ENCODE measurements at regions not wholly inside any gene's neighbourhood (a gene's known extent, or its start where the extent isn't known, plus 50 kb on each side); places are given as distances from the start of the nearest gene placed in this dataset.

- intact Hi-C loops (cut with micrococcal nuclease) = no loop called here
- ChIA-PET CTCF (no interaction called here), RAD21 (ENCODE audit: low non-redundant PET in 1 of 2, low total read pairs in 2 of 2, uncharacterized antibody in 2 of 2, unreplicated experiment in 2 of 2) (no interaction called here), POLR2A (no interaction called here)
- Histone ChIP-seq H3K9me3 (ENCODE audit: control insufficient read depth in 1 of 2, insufficient read depth in 1 of 2, low read depth in 1 of 2, low read length in 2 of 2) (no peaks in the 10 kb centered on the region), H3K79me2 (ENCODE audit: insufficient read depth, low read length) (no peaks in the 10 kb centered on the region), H3K27ac (ENCODE audit: low read depth, low read length) (no peak overlapping the region), H3K27me3 (ENCODE audit: insufficient read depth, low read length) (no peaks in the 10 kb centered on the region), H3K4me1 (ENCODE audit: control insufficient read depth in 1 of 2, insufficient read depth in 2 of 2, low read length in 2 of 2) (no peaks in the 10 kb centered on the region), H3K4me2 (ENCODE audit: low read length) (no peak overlapping the region), H4K20me1 (ENCODE audit: insufficient read depth) (no peaks in the 10 kb centered on the region), H3K4me3 (replicated peaks in 1 of 2; ENCODE audit: low read depth in 1 of 2, low read length in 2 of 2) (no peak overlapping the region), H2AFZ (ENCODE audit: low read depth, low read length, poor library complexity, severe bottlenecking) (no peak overlapping the region), H3K9me2 (ENCODE audit: insufficient read depth) (no peaks in the 10 kb centered on the region), H3K36me3 (ENCODE audit: control insufficient read depth in 1 of 2, insufficient read depth in 2 of 2, low read length in 2 of 2) (no peaks in the 10 kb centered on the region), H3K9ac (ENCODE audit: low read length) (no peak overlapping the region)
- ATAC-seq (no peak), DNase-seq (ENCODE audit: low read depth, low spot score) (no peak)
- TF ChIP-seq, protein P1, sequence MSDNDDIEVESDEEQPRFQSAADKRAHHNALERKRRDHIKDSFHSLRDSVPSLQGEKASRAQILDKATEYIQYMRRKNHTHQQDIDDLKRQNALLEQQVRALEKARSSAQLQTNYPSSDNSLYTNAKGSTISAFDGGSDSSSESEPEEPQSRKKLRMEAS (IDR thresholded peaks at IDR 0.05) = no peak
- TF ChIP-seq EZH2 (IDR thresholded peaks at IDR 0.05) (no peak), SIN3A (IDR thresholded peaks at IDR 0.05; ENCODE audit: low read depth) (no peak), ATF3 (IDR thresholded peaks at IDR 0.05) (no peak), FOSL1 (IDR thresholded peaks at IDR 0.05; ENCODE audit: low read depth) (no peak), ZBTB33 (IDR thresholded peaks at IDR 0.05; ENCODE audit: extremely low read depth, insufficient replicate concordance, low read length) (no peak), CEBPB (IDR thresholded peaks at IDR 0.05; ENCODE audit: low read depth) (no peak), POLR2A (IDR thresholded peaks at IDR 0.05; ENCODE audit: borderline replicate concordance, extremely low read depth, insufficient read depth, insufficient read length) (no peak), REST (IDR thresholded peaks at IDR 0.05; ENCODE audit: low read depth) (no peak), ZFX (IDR thresholded peaks at IDR 0.05) (no peak), EZH2phosphoT487 (IDR thresholded peaks at IDR 0.05; ENCODE audit: borderline replicate concordance) (no peak), POLR2AphosphoS5 (IDR thresholded peaks at IDR 0.05; ENCODE audit: low read depth, low read length) (no peak), ELF1 (IDR thresholded peaks at IDR 0.05; ENCODE audit: borderline replicate concordance, low read depth) (no peak), ZNF274 (IDR thresholded peaks at IDR 0.05; ENCODE audit: low read depth, low read length) (no peak), TCF7L2 (IDR thresholded peaks at IDR 0.05; ENCODE audit: borderline replicate concordance, extremely low read depth, insufficient read depth, insufficient read length) (no peak), SP1 (IDR thresholded peaks at IDR 0.05; ENCODE audit: low read depth) (no peak), YY1 (IDR thresholded peaks at IDR 0.05; ENCODE audit: extremely low read depth, insufficient replicate concordance, low read depth, low read length) (no peak), SRF (IDR thresholded peaks at IDR 0.05; ENCODE audit: low read depth) (no peak), JUND (IDR thresholded peaks at IDR 0.05) (no peak)
- BruUV-seq (replicated peaks) = no TSS peak
Observed at GRCh38 chr6:126919947-126920346, 198.5 kb upstream of the RSPO3 start.
